Panc1 (cell line): ENCODE measurements at regions not wholly inside any gene's neighbourhood (a gene's known extent, or its start where the extent isn't known, plus 50 kb on each side); places are given as distances from the start of the nearest gene placed in this dataset.

ENCODE experiments used
- ATAC-seq: fragments of 200-7000 bp; cut with Tn5 transposase; 2 replicates; pipeline ENCODE4 v1.9.1; 2020; ENCODE audit warnings: mild to moderate bottlenecking, moderate library complexity
- BruUV-seq: library from RNA; stranded (reverse); fragments of 400-500 nt; replicated peaks from 2 replicates; lab custom pipeline; 2021; lab: Mats Ljungman, UMichigan
- CTCF ChIA-PET: fragments of 300-600 bp; sonication (Branson Sonifier 250); formaldehyde crosslinking; loops from one replicate; lab custom pipeline; 2022; ENCODE audit warnings: antibody characterized with exemption; lab: Charles Lee
- POLR2A ChIA-PET: fragments of 300-600 bp; sonication (Branson Sonifier 250); formaldehyde crosslinking; loops from one replicate; lab custom pipeline; 2022; ENCODE audit warnings: antibody characterized with exemption; lab: Charles Lee
- DNase-seq: peaks from one replicate; pipeline ENCODE4 v3.0.0-alpha.2; 2010; ENCODE audit warnings: low read depth, low spot score
- H3K27ac ChIP-seq: 2 replicates; pipeline ENCODE4 v1.5.1; 2011; ENCODE audit warnings: mild to moderate bottlenecking, low read length, inconsistent platforms
- H3K27me3 ChIP-seq: fragments of 200-500 bp; sonication (Bioruptor generic); 2 replicates; pipeline ENCODE4 v1.6.0; 2014; ENCODE audit warnings: low read length, inconsistent platforms; ENCODE audit not compliant: control insufficient read depth, insufficient read depth
- H3K36me3 ChIP-seq: fragments of 200-500 bp; sonication (Bioruptor generic); 2 replicates; pipeline ENCODE4 v1.5.1; 2014; ENCODE audit warnings: inconsistent platforms, mild to moderate bottlenecking, low read length, moderate library complexity; ENCODE audit not compliant: control insufficient read depth, insufficient read depth
- H3K4me1 ChIP-seq: 2 replicates; pipeline ENCODE4 v1.5.1; 2011; ENCODE audit warnings: inconsistent platforms, mild to moderate bottlenecking, low read length, moderate library complexity; ENCODE audit not compliant: control insufficient read depth, insufficient read depth
- H3K4me3 ChIP-seq, 2 experiments: 2 replicates each; pipeline ENCODE4 v1.5.1; 2011 to 2012; ENCODE audit warnings: low read depth in 2 of 2, low read length in 2 of 2, mild to moderate bottlenecking in 2 of 2, inconsistent platforms in 1 of 2, moderate library complexity in 1 of 2
- H3K9me3 ChIP-seq: fragments of 200-500 bp; sonication (Bioruptor generic); 2 replicates; pipeline ENCODE4 v1.5.1; 2014; ENCODE audit warnings: low read depth, mild to moderate bottlenecking, inconsistent platforms, low read length, moderate library complexity; ENCODE audit not compliant: control insufficient read depth, insufficient read depth
- in situ Hi-C: cut with HindIII; loops from 2 replicates; pipeline ENCODE4 v1.10.0; 2016; ENCODE audit warnings: low sequenced_read_pairs, low pct_unique_long_range_greater_than_20kb
- intact Hi-C: fragments of 100-400 bp; cut with micrococcal nuclease; formaldehyde crosslinking; loops from one replicate; pipeline ENCODE4 v1.10.0; 2022; ENCODE audit not compliant: unreplicated experiment
- TF ChIP-seq, protein P1 (sequence below), 2 experiments: IDR thresholded peaks; 2 replicates each; pipeline ENCODE4 v1.6.1; 2011 to 2012; ENCODE audit warnings: low read depth in 2 of 2, control low read depth in 1 of 2, low read length in 1 of 2, mild to moderate bottlenecking in 1 of 2, moderate library complexity in 1 of 2; ENCODE audit not compliant: insufficient read depth in 1 of 2

DNA sequence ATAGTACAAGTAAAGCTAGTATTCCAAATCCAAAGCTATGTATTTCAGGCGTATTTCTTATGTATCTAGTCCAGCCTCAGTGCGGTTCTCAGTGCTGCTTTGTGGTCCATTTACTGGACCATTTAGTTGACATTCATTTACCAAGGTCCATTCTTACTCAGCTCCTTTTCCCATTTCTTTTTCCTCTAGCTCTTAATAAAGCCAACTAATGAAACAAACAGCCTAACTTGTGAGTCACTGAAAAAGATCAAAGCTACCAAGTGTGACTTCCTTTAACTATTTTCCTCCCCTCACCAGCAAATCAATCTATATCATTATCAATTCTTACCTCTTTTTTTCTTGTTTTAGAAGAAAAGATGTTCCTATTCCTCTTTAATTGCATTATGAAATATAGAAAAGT is 64.0 kb downstream of the CYB561 start:
- ChIA-PET CTCF (interaction anchor here (0.5 kb wide), 1 partner anchor 1439 kb away, joined by 5 read pairs; no protein-coding TSS in a partner anchor), POLR2A (no interaction called here)
- Histone ChIP-seq H3K4me3 (no peak overlapping the region), H3K27me3 (no peaks in the 10 kb centered on the region), H3K36me3 (0 out of 2 replicates have a peak, but pooled peaks cover 3% of the 10 kb centered on the region), H3K27ac (no peak overlapping the region), H3K4me1 (no peaks in the 10 kb centered on the region), H3K9me3 (no peaks in the 10 kb centered on the region)
- in situ Hi-C loops = no loop called here
- DNase-seq (no peak), ATAC-seq (no peak)
- TF ChIP-seq, protein P1, sequence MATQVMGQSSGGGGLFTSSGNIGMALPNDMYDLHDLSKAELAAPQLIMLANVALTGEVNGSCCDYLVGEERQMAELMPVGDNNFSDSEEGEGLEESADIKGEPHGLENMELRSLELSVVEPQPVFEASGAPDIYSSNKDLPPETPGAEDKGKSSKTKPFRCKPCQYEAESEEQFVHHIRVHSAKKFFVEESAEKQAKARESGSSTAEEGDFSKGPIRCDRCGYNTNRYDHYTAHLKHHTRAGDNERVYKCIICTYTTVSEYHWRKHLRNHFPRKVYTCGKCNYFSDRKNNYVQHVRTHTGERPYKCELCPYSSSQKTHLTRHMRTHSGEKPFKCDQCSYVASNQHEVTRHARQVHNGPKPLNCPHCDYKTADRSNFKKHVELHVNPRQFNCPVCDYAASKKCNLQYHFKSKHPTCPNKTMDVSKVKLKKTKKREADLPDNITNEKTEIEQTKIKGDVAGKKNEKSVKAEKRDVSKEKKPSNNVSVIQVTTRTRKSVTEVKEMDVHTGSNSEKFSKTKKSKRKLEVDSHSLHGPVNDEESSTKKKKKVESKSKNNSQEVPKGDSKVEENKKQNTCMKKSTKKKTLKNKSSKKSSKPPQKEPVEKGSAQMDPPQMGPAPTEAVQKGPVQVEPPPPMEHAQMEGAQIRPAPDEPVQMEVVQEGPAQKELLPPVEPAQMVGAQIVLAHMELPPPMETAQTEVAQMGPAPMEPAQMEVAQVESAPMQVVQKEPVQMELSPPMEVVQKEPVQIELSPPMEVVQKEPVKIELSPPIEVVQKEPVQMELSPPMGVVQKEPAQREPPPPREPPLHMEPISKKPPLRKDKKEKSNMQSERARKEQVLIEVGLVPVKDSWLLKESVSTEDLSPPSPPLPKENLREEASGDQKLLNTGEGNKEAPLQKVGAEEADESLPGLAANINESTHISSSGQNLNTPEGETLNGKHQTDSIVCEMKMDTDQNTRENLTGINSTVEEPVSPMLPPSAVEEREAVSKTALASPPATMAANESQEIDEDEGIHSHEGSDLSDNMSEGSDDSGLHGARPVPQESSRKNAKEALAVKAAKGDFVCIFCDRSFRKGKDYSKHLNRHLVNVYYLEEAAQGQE (IDR thresholded peaks at IDR 0.05; ENCODE audit: insufficient read depth in 1 of 2, low read depth in 2 of 2, low read length in 1 of 2) = no peak
- BruUV-seq = no TSS peak
- intact Hi-C loops = no loop called here
